IMR-90 (cell line): ENCODE measurements at regions not wholly inside any gene's neighbourhood (a gene's known extent, or its start where the extent isn't known, plus 50 kb on each side); places are given as distances from the start of the nearest gene placed in this dataset.

ENCODE experiments used
- ATAC-seq: fragments of 200-7000 bp; cut with Tn5 transposase; 2 replicates; pipeline ENCODE4 v1.9.1; 2020; ENCODE audit warnings: low read depth, mild to moderate bottlenecking, moderate library complexity
- BruUV-seq: library from RNA; stranded (reverse); fragments of 400-500 nt; replicated peaks from 2 replicates; lab custom pipeline; 2021; lab: Mats Ljungman, UMichigan
- CTCF ChIA-PET: fragments of 300-600 bp; formaldehyde crosslinking; extraction: SDS; loops from one replicate; lab custom pipeline; 2021; ENCODE audit warnings: antibody characterized with exemption; lab: Yijun Ruan, JAX
- POLR2A ChIA-PET: fragments of 300-600 bp; sonication (Branson Sonifier 250); formaldehyde crosslinking; loops from one replicate; lab custom pipeline; 2022; ENCODE audit warnings: antibody characterized with exemption; ENCODE audit not compliant: unreplicated experiment; lab: Charles Lee
- DNase-seq: peaks from one replicate; pipeline ENCODE4 v3.0.0; 2013
- H2AFZ ChIP-seq: replicated peaks from 2 replicates; pipeline ENCODE3; 2013; ENCODE audit warnings: low read length, mild to moderate bottlenecking; ENCODE audit not compliant: poor library complexity
- H2AK5ac ChIP-seq: 2 replicates; pipeline ENCODE4 v1.6.1; 2013; ENCODE audit warnings: low read depth, low read length, inconsistent platforms
- H2AK9ac ChIP-seq: replicated peaks from 2 replicates; pipeline ENCODE3; 2013; ENCODE audit warnings: mild to moderate bottlenecking, low read depth, low read length, moderate library complexity; ENCODE audit not compliant: poor library complexity
- H2BK120ac ChIP-seq: 2 replicates; pipeline ENCODE4 v1.6.1; 2013; ENCODE audit warnings: low read depth, low read length, inconsistent platforms
- H2BK15ac ChIP-seq: 3 replicates; pipeline ENCODE4 v1.6.1; 2013; ENCODE audit warnings: low read depth, low read length, inconsistent platforms
- H2BK20ac ChIP-seq: 2 replicates; pipeline ENCODE4 v1.6.1; 2013; ENCODE audit warnings: low read depth, mild to moderate bottlenecking, inconsistent platforms, low read length, moderate library complexity
- H2BK5ac ChIP-seq: 2 replicates; pipeline ENCODE4 v1.6.1; 2013; ENCODE audit warnings: mild to moderate bottlenecking, low read depth, low read length, inconsistent platforms; ENCODE audit not compliant: poor library complexity, severe bottlenecking
- H3K14ac ChIP-seq: replicated peaks from 2 replicates; pipeline ENCODE4 v1.6.1; 2013; ENCODE audit warnings: low read depth, low read length, inconsistent platforms
- H3K18ac ChIP-seq: 2 replicates; pipeline ENCODE4 v1.6.1; 2013; ENCODE audit warnings: low read depth, low read length, control low read depth
- H3K23ac ChIP-seq: 2 replicates; pipeline ENCODE4 v1.6.1; 2013; ENCODE audit warnings: low read depth, low read length, inconsistent platforms
- H3K27ac ChIP-seq: 2 replicates; pipeline ENCODE4 v1.5.1; 2013; ENCODE audit warnings: mild to moderate bottlenecking, control low read depth, low read length; ENCODE audit not compliant: insufficient read depth
- H3K27me3 ChIP-seq: 2 replicates; pipeline ENCODE4 v1.6.1; 2013; ENCODE audit warnings: low read length; ENCODE audit not compliant: control insufficient read depth, insufficient read depth
- H3K36me3 ChIP-seq: 2 replicates; pipeline ENCODE4 v1.6.1; 2013; ENCODE audit warnings: low read length, mixed read lengths; ENCODE audit not compliant: control insufficient read depth, insufficient read depth
- H3K4ac ChIP-seq: 2 replicates; pipeline ENCODE4 v1.6.1; 2013; ENCODE audit warnings: low read depth, low read length, inconsistent platforms
- H3K4me1 ChIP-seq: 2 replicates; pipeline ENCODE4 v1.6.1; 2013; ENCODE audit warnings: low read length, mixed read lengths; ENCODE audit not compliant: control insufficient read depth, insufficient read depth
- H3K4me2 ChIP-seq: 2 replicates; pipeline ENCODE4 v1.6.1; 2013; ENCODE audit warnings: low read depth, mild to moderate bottlenecking, control low read depth, low read length, moderate library complexity
- H3K4me3 ChIP-seq: 2 replicates; pipeline ENCODE4 v1.5.1; 2013; ENCODE audit warnings: low read depth, mild to moderate bottlenecking, control low read depth, low read length, moderate library complexity; ENCODE audit not compliant: insufficient read depth
- H3K56ac ChIP-seq: 2 replicates; pipeline ENCODE4 v1.6.1; 2013; ENCODE audit warnings: low read length, inconsistent platforms; ENCODE audit not compliant: insufficient read depth; ENCODE audit errors: extremely low read depth
- H3K79me1 ChIP-seq, 2 experiments: 2 replicates each; pipeline ENCODE4 v1.6.1; 2013; ENCODE audit warnings: low read length in 2 of 2, inconsistent platforms in 1 of 2, low read depth in 1 of 2
- H3K9ac ChIP-seq: 2 replicates; pipeline ENCODE4 v1.6.1; 2013; ENCODE audit warnings: low read depth, low read length, control low read depth
- H3K9me1 ChIP-seq: 2 replicates; pipeline ENCODE4 v1.6.1; 2013; ENCODE audit warnings: low read length, inconsistent platforms; ENCODE audit not compliant: insufficient read depth
- H3K9me3 ChIP-seq: 2 replicates; pipeline ENCODE4 v1.6.1; 2013; ENCODE audit warnings: low read length; ENCODE audit not compliant: control insufficient read depth, insufficient read depth
- H4K20me1 ChIP-seq: 2 replicates; pipeline ENCODE4 v1.6.1; 2013; ENCODE audit warnings: low read length, inconsistent platforms; ENCODE audit not compliant: insufficient read depth
- H4K5ac ChIP-seq: 2 replicates; pipeline ENCODE4 v1.6.1; 2013; ENCODE audit warnings: mild to moderate bottlenecking, low read depth, low read length, control low read depth
- H4K8ac ChIP-seq, 2 experiments: 2 replicates each; pipeline ENCODE4 v1.6.1; 2013; ENCODE audit warnings: low read depth in 2 of 2, low read length in 2 of 2, control low read depth in 1 of 2, inconsistent platforms in 1 of 2
- H4K91ac ChIP-seq: 2 replicates; pipeline ENCODE4 v1.6.1; 2013; ENCODE audit warnings: low read depth, low read length, inconsistent platforms; ENCODE audit not compliant: insufficient read depth
- BHLHE40 ChIP-seq: fragments of 150-350 bp; IDR thresholded peaks from 2 replicates; pipeline ENCODE4 v1.6.1; 2016; ENCODE audit warnings: mild to moderate bottlenecking, low read depth, low read length
- CEBPB ChIP-seq: IDR thresholded peaks from 2 replicates; pipeline ENCODE4 v1.6.1; 2012; ENCODE audit warnings: low read depth, low read length, improper control_type of control experiment
- CHD1 ChIP-seq: IDR thresholded peaks from 2 replicates; pipeline ENCODE4 v1.6.1; 2012; ENCODE audit warnings: low read depth, low read length, improper control_type of control experiment
- CTCF ChIP-seq: conservative IDR thresholded peaks from 2 replicates; pipeline ENCODE4 v1.5.1; 2012; ENCODE audit warnings: mild to moderate bottlenecking, low read depth, low read length, improper control_type of control experiment
- ELK1 ChIP-seq: fragments of 150-350 bp; IDR thresholded peaks from 2 replicates; pipeline ENCODE4 v1.6.1; 2016; ENCODE audit warnings: low read depth, mild to moderate bottlenecking, low read length, moderate library complexity, borderline replicate concordance
- FOS ChIP-seq: fragments of 150-350 bp; IDR thresholded peaks from 2 replicates; pipeline ENCODE4 v1.6.1; 2016; ENCODE audit warnings: low read depth, low read length
- MAFK ChIP-seq: IDR thresholded peaks from 2 replicates; pipeline ENCODE4 v1.6.1; 2012; ENCODE audit warnings: low read depth, low read length, improper control_type of control experiment
- MAZ ChIP-seq: IDR thresholded peaks from 2 replicates; pipeline ENCODE4 v1.6.1; 2012; ENCODE audit warnings: low read depth, mild to moderate bottlenecking, low read length, improper control_type of control experiment, moderate library complexity, borderline replicate concordance
- MXI1 ChIP-seq: IDR thresholded peaks from 2 replicates; pipeline ENCODE4 v1.6.1; 2012; ENCODE audit warnings: low read depth, mild to moderate bottlenecking, low read length, moderate library complexity, borderline replicate concordance
- NFE2L2 ChIP-seq: fragments of 150-350 bp; IDR thresholded peaks from 2 replicates; pipeline ENCODE4 v1.6.1; 2016; ENCODE audit warnings: low read depth, mild to moderate bottlenecking, low read length
- POLR2A ChIP-seq: IDR thresholded peaks from 2 replicates; pipeline ENCODE4 v1.6.1; 2012; ENCODE audit warnings: mild to moderate bottlenecking, low read depth, low read length
- RAD21 ChIP-seq: IDR thresholded peaks from 2 replicates; pipeline ENCODE4 v1.6.1; 2012; ENCODE audit warnings: low read length, improper control_type of control experiment
- RCOR1 ChIP-seq: IDR thresholded peaks from 2 replicates; pipeline ENCODE4 v1.6.1; 2012; ENCODE audit warnings: mild to moderate bottlenecking, low read length, improper control_type of control experiment; ENCODE audit not compliant: insufficient replicate concordance
- RFX5 ChIP-seq: IDR thresholded peaks from 2 replicates; pipeline ENCODE4 v1.8.0; 2012; ENCODE audit warnings: low read depth, mild to moderate bottlenecking, low read length, moderate library complexity
- SMC3 ChIP-seq: fragments of 150-350 bp; IDR thresholded peaks from 2 replicates; pipeline ENCODE4 v1.6.1; 2016; ENCODE audit warnings: low read depth, mild to moderate bottlenecking, antibody characterized with exemption, low read length, moderate library complexity
- USF2 ChIP-seq: fragments of 150-350 bp; IDR thresholded peaks from 2 replicates; pipeline ENCODE4 v1.6.1; 2017; ENCODE audit warnings: mild to moderate bottlenecking, antibody characterized with exemption, low read length, low read depth
- WGBS, 2 experiments: methylation state at CpG; one replicate each; pipeline versions ENCODE4 v1.1.5 to v1.1.7; 2013; ENCODE audit warnings: missing lambda C conversion rate in 2 of 2; ENCODE audit not compliant: insufficient read length in 1 of 2; ENCODE audit errors: extremely low coverage in 2 of 2; 5-methylcytosine and 5-hydroxymethylcytosine counted together
- dilution Hi-C: fragments of 300-500 bp; cut with HindIII; formaldehyde crosslinking; loops from one replicate; pipeline ENCODE4 v1.14.3; 2018; ENCODE audit warnings: low sequenced_read_pairs; ENCODE audit not compliant: unreplicated experiment
- in situ Hi-C: fragments of 300-500 bp; cut with MboI; formaldehyde crosslinking; loops from 3 replicates; pipeline ENCODE4 v1.14.3; 2019; ENCODE audit warnings: low sequenced_read_pairs, inconsistent platforms, mixed read lengths
- intact Hi-C: fragments of 100-400 bp; cut with micrococcal nuclease; formaldehyde crosslinking; loops from 2 replicates; pipeline ENCODE4 v1.10.0; 2022

GRCh38 chr1:209103092-209103491 is 480.4 kb upstream of the CAMK1G start:
- H2AFZ ChIP-seq, result no peak overlapping the region
- H3K9ac ChIP-seq, result no peak overlapping the region
- H3K14ac ChIP-seq, result no peak overlapping the region
- no peaks in the 10 kb centered on the region for H3K79me1 ChIP-seq
- H2AK5ac ChIP-seq, result no peak overlapping the region
- no peak overlapping the region for H4K5ac ChIP-seq
- WGBS, 2 experiments, result 30% methylated on average over 2 of the region's 4 CpGs; no CpG with 5 or more reads in 1 of the 2 experiments
- H3K4me3 ChIP-seq, result no peak overlapping the region
- intact Hi-C loops, result no loop called here
- no peak overlapping the region for H2BK20ac ChIP-seq
- no peaks in the 10 kb centered on the region for H3K36me3 ChIP-seq
- no peak overlapping the region for H4K8ac ChIP-seq
- H3K9me3 ChIP-seq, result peaks cover 2% of the 10 kb centered on the region; the same call in 1 of the 2 replicates
- dilution Hi-C loops, result no loop called here
- no TSS peak for BruUV-seq
- H4K20me1 ChIP-seq, result no peaks in the 10 kb centered on the region
- H3K18ac ChIP-seq, result no peak overlapping the region
- H4K91ac ChIP-seq, result no peak overlapping the region
- H3K4me2 ChIP-seq, result no peak overlapping the region
- ChIA-PET POLR2A (no interaction called here), CTCF (no interaction called here)
- H3K27me3 ChIP-seq, result no peaks in the 10 kb centered on the region
- H3K4ac ChIP-seq, result no peak overlapping the region
- H2BK120ac ChIP-seq, result no peak overlapping the region
- no peak overlapping the region for H3K56ac ChIP-seq
- H3K9me1 ChIP-seq, result no peaks in the 10 kb centered on the region
- H2BK15ac ChIP-seq, result no peak overlapping the region
- H2BK5ac ChIP-seq, result no peak overlapping the region
- H3K23ac ChIP-seq, result no peak overlapping the region
- TF ChIP-seq CHD1 (no peak), CTCF (no peak), RAD21 (no peak), MXI1 (no peak), MAFK (no peak), MAZ (no peak), FOS (no peak), NFE2L2 (no peak), RCOR1 (no peak), ELK1 (no peak), SMC3 (no peak), RFX5 (no peak), USF2 (no peak), CEBPB (no peak), POLR2A (no peak), BHLHE40 (no peak)
- in situ Hi-C loops, result no loop called here
- ATAC-seq (no peak), DNase-seq (no peak)
- H3K4me1 ChIP-seq, result no peaks in the 10 kb centered on the region
- H3K27ac ChIP-seq, result no peak overlapping the region
- no peak overlapping the region for H2AK9ac ChIP-seq
